RWPE2 (cell line): ENCODE measurements at regions not wholly inside any gene's neighbourhood (a gene's known extent, or its start where the extent isn't known, plus 50 kb on each side); places are given as distances from the start of the nearest gene placed in this dataset.
A peak's percentile ranks its signal among the peaks of the same experiment; 100 is the strongest.

Experiments used
- ATAC-seq: fragments of 200-7000 bp; cut with Tn5 transposase; 3 replicates; pipeline ENCODE4 v1.9.1; 2021; ENCODE audit warnings: low read depth
- DNase-seq: peaks from one replicate; pipeline ENCODE4 v3.0.0-alpha.2; 2020; ENCODE audit warnings: low spot score
- H3K27ac ChIP-seq: fragments of 450-650 bp; 2 replicates; pipeline ENCODE4 v1.5.1; 2017; ENCODE audit warnings: mild to moderate bottlenecking; ENCODE audit not compliant: poor library complexity, severe bottlenecking
- H3K27me3 ChIP-seq: fragments of 250-450 bp; sonication (Bioruptor Pico); 2 replicates; pipeline ENCODE4 v1.5.1; 2021; ENCODE audit warnings: mild to moderate bottlenecking, moderate library complexity; ENCODE audit not compliant: insufficient read depth, poor library complexity, severe bottlenecking
- H3K36me3 ChIP-seq: fragments of 250-450 bp; sonication (Bioruptor Pico); 2 replicates; pipeline ENCODE4 v1.5.1; 2020; ENCODE audit warnings: low read depth, mild to moderate bottlenecking, moderate library complexity
- H3K4me1 ChIP-seq: fragments of 250-450 bp; sonication (Bioruptor Pico); 2 replicates; pipeline ENCODE4 v1.5.1; 2021; ENCODE audit warnings: mild to moderate bottlenecking, moderate library complexity; ENCODE audit not compliant: insufficient read depth, poor library complexity, severe bottlenecking
- H3K4me3 ChIP-seq: fragments of 250-450 bp; sonication (Bioruptor Pico); 2 replicates; pipeline ENCODE4 v1.5.1; 2021; ENCODE audit warnings: mild to moderate bottlenecking, moderate library complexity; ENCODE audit not compliant: severe bottlenecking
- H3K9me3 ChIP-seq: fragments of 250-450 bp; sonication (Bioruptor Pico); 2 replicates; pipeline ENCODE4 v1.5.1; 2021; ENCODE audit warnings: mild to moderate bottlenecking, moderate library complexity; ENCODE audit not compliant: severe bottlenecking
- TF ChIP-seq, protein P1 (sequence below): fragments of 450-650 bp; IDR thresholded peaks from one replicate; pipeline ENCODE4 v1.5.1; 2017; ENCODE audit warnings: mild to moderate bottlenecking, moderate library complexity; ENCODE audit not compliant: poor library complexity, severe bottlenecking

- H3K4me3 ChIP-seq: no peak overlapping the region
- ATAC-seq (no peak), DNase-seq (no peak)
- H3K4me1 ChIP-seq: no peaks in the 10 kb centered on the region
- TF ChIP-seq, protein P1, sequence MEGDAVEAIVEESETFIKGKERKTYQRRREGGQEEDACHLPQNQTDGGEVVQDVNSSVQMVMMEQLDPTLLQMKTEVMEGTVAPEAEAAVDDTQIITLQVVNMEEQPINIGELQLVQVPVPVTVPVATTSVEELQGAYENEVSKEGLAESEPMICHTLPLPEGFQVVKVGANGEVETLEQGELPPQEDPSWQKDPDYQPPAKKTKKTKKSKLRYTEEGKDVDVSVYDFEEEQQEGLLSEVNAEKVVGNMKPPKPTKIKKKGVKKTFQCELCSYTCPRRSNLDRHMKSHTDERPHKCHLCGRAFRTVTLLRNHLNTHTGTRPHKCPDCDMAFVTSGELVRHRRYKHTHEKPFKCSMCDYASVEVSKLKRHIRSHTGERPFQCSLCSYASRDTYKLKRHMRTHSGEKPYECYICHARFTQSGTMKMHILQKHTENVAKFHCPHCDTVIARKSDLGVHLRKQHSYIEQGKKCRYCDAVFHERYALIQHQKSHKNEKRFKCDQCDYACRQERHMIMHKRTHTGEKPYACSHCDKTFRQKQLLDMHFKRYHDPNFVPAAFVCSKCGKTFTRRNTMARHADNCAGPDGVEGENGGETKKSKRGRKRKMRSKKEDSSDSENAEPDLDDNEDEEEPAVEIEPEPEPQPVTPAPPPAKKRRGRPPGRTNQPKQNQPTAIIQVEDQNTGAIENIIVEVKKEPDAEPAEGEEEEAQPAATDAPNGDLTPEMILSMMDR: no peak
- no peak overlapping the region for H3K27ac ChIP-seq
- H3K36me3 ChIP-seq: no peaks in the 10 kb centered on the region
- no peaks in the 10 kb centered on the region for H3K27me3 ChIP-seq
- H3K9me3 ChIP-seq: no peaks in the 10 kb centered on the region
Measured at GRCh38 chr11:95589893-95590612, 199.5 kb downstream of the FAM76B start.

DNA sequence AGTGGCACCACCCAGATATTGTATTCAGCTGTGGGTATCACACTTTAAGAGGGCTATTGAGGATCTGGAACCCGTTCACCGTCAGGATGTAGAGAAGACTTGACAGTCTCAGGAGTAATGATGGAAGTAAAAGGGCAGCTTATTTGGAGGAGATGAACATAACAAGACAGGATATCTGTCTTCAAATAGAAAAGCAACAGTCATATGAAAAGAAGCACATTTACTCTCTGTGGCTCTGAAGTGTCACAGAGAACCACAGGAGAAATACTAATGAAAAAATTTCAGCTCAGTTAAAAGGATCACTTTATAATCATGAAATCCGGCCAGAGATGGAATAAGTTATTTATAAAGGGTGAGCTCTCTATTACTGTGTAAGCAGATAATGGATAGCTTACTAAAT lies 200.8 kb downstream of the FAM76B start:
- no peak overlapping the region for H3K27ac ChIP-seq
- no peaks in the 10 kb centered on the region for H3K9me3 ChIP-seq
- no peak for ATAC-seq
- TF ChIP-seq, protein P1: no peak
- no peaks in the 10 kb centered on the region for H3K27me3 ChIP-seq
- no peak for DNase-seq
- H3K4me1 ChIP-seq: no peaks in the 10 kb centered on the region
- H3K36me3 ChIP-seq: no peaks in the 10 kb centered on the region
- H3K4me3 ChIP-seq: no peak overlapping the region

GRCh38 chr11:95586661-95587060 lies 202.9 kb downstream of the FAM76B start:
- no peaks in the 10 kb centered on the region for H3K9me3 ChIP-seq
- DNase-seq (no peak), ATAC-seq (no peak)
- TF ChIP-seq, protein P1: no peak
- H3K4me1 ChIP-seq: no peaks in the 10 kb centered on the region
- no peaks in the 10 kb centered on the region for H3K27me3 ChIP-seq
- H3K27ac ChIP-seq: no peak overlapping the region
- no peaks in the 10 kb centered on the region for H3K36me3 ChIP-seq
- H3K4me3 ChIP-seq: no peak overlapping the region

GRCh38 chr11:95586155-95586554 lies 203.4 kb downstream of the FAM76B start:
- Histone ChIP-seq H3K4me1 (no peaks in the 10 kb centered on the region), H3K27ac (no peak overlapping the region), H3K36me3 (no peaks in the 10 kb centered on the region), H3K4me3 (no peak overlapping the region), H3K9me3 (no peaks in the 10 kb centered on the region), H3K27me3 (no peaks in the 10 kb centered on the region)
- no peak for ATAC-seq
- TF ChIP-seq, protein P1: no peak
- DNase-seq: no peak

DNA sequence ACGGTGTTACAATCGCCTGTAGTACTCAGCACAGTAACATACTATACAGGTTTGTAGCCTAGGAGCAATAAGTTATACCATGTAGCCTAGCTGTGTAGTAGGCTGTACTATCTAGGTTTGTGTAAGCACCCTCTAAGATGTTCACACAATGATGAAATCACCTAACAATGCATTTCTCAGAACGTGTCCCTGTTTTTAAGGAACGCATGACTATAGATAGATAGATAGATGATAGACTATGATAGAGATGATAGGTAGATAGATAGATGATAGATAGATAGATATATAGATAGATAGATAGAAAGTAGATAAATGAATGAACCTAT lies 203.9 kb downstream of the FAM76B start:
- TF ChIP-seq, protein P1: no peak
- H3K9me3 ChIP-seq: no peaks in the 10 kb centered on the region
- DNase-seq: no peak
- no peak overlapping the region for H3K4me3 ChIP-seq
- H3K27me3 ChIP-seq: no peaks in the 10 kb centered on the region
- H3K4me1 ChIP-seq: no peaks in the 10 kb centered on the region
- no peaks in the 10 kb centered on the region for H3K36me3 ChIP-seq
- ATAC-seq: peak; percentile 12; the same call in 1 of the 3 replicates
- no peak overlapping the region for H3K27ac ChIP-seq
